ENCODE measurements at regions not wholly inside any gene's neighbourhood (a gene's known extent, or its start where the extent isn't known, plus 50 kb on each side); places are given as distances from the start of the nearest gene placed in this dataset.

DNA sequence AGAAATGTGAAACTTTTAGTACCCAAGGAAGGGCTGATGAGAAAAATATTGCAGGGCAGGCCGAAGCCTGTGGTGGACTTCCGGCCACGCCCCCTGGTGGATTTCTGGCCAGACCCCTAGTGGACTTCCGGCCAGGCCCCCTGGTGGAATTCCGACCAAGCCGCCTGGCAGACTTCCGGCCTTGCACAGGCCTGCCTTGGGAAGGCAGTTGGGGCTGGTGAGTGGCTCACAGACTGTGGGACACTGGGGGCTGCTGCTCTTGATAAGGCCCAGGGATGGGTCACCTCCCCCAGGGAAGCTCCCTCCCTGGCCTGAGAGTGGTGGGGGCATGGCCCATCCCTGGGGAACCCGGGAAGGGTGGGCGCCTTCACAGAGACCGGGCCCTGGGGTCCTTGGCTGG lies 116.4 kb upstream of the MKI67 start:
- intact Hi-C loops (cut with DNase I), result no loop called here
- H3K4me1 ChIP-seq, result no peaks in the 10 kb centered on the region
- WGBS, 3 donors, result 68 to 78% (median 73%) methylated on average over 9 to 10 of the region's 10 CpGs

DNA sequence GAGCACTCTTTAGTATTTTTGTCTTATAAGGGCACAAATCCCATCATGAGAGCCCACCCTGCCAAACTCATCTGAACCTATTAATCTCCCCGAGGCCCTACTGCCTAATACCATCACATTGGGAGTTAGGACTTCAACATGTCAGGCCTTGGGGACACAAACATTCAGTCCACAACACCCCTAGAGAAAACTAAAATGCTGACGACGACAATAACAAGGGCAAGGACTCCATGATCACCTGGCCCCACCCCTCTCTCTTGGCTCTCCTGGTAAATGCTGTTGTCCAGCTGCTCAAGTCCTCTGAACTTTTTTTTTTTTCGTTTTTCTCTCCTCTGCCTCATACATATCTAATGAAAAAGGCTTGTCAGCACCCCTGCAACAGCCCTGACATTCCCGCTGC lies 118.8 kb upstream of the MKI67 start:
- Histone ChIP-seq H3K9me3 (no peaks in the 10 kb centered on the region), H3K36me3 (ENCODE audit: insufficient read depth in 1 of 2, low read depth in 1 of 2) (no peaks in the 10 kb centered on the region), H3K4me3 (no peak overlapping the region), H3K4me1 (no peaks in the 10 kb centered on the region), H3K27me3 (ENCODE audit: insufficient read depth in 3 of 3, low read length in 2 of 3) (no peaks in the 10 kb centered on the region), H3K27ac (no peak overlapping the region)
- TF ChIP-seq, protein P1, sequence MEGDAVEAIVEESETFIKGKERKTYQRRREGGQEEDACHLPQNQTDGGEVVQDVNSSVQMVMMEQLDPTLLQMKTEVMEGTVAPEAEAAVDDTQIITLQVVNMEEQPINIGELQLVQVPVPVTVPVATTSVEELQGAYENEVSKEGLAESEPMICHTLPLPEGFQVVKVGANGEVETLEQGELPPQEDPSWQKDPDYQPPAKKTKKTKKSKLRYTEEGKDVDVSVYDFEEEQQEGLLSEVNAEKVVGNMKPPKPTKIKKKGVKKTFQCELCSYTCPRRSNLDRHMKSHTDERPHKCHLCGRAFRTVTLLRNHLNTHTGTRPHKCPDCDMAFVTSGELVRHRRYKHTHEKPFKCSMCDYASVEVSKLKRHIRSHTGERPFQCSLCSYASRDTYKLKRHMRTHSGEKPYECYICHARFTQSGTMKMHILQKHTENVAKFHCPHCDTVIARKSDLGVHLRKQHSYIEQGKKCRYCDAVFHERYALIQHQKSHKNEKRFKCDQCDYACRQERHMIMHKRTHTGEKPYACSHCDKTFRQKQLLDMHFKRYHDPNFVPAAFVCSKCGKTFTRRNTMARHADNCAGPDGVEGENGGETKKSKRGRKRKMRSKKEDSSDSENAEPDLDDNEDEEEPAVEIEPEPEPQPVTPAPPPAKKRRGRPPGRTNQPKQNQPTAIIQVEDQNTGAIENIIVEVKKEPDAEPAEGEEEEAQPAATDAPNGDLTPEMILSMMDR (IDR thresholded peaks at IDR 0.05), result no peak
- intact Hi-C loops (cut with DNase I), result no loop called here
- 83 to 92% (median 84%) methylated on average over 5 of the region's 5 CpGs for WGBS, 3 donors
- ATAC-seq (no peak), DNase-seq (no peak)

More for the DNA sequence above, 116.4 kb upstream of the MKI67 start:
- Histone ChIP-seq H3K9me3 (no peaks in the 10 kb centered on the region), H3K4me3 (no peak overlapping the region), H3K36me3 (ENCODE audit: insufficient read depth in 1 of 2, low read depth in 1 of 2) (no peaks in the 10 kb centered on the region), H3K27ac (no peak overlapping the region), H3K27me3 (ENCODE audit: insufficient read depth in 3 of 3, low read length in 2 of 3) (no peaks in the 10 kb centered on the region)
- DNase-seq (no peak), ATAC-seq (no peak)
- TF ChIP-seq, protein P1 (IDR thresholded peaks at IDR 0.05), result no peak

DNA sequence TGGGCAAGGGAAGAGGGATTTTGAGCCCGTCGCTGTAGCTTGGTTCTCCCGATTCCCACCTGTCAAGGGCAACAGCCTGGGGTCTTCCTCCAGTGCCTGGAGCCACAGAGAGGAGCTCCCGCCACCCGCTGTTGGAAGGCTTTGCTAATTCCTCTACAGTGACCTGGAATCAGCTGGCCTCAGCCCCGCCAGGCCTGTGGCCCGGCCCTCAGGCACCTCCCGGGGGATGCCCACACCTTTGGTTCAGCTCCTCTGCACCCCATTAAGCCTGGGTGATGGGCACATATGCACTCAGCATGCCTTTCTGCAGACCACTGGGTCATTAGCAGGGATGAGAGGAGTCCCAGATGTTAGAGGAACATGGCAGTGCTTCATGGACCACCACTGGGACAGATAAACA lies 121.4 kb upstream of the MKI67 start:
- no peaks in the 10 kb centered on the region for H3K4me1 ChIP-seq
- intact Hi-C loops (cut with DNase I), result no loop called here
- ATAC-seq, result no peak
- no peaks in the 10 kb centered on the region for H3K36me3 ChIP-seq (ENCODE audit: insufficient read depth in 1 of 2, low read depth in 1 of 2)
- H3K9me3 ChIP-seq, result no peaks in the 10 kb centered on the region
- H3K4me3 ChIP-seq, result no peak overlapping the region
- WGBS, 3 donors, result 94 to 97% (median 96%) methylated on average over 8 of the region's 8 CpGs
- H3K27ac ChIP-seq, result no peak overlapping the region
- TF ChIP-seq, protein P1 (IDR thresholded peaks at IDR 0.05), result no peak
- no peaks in the 10 kb centered on the region for H3K27me3 ChIP-seq (ENCODE audit: insufficient read depth in 3 of 3, low read length in 2 of 3)
- DNase-seq, result no peak

DNA sequence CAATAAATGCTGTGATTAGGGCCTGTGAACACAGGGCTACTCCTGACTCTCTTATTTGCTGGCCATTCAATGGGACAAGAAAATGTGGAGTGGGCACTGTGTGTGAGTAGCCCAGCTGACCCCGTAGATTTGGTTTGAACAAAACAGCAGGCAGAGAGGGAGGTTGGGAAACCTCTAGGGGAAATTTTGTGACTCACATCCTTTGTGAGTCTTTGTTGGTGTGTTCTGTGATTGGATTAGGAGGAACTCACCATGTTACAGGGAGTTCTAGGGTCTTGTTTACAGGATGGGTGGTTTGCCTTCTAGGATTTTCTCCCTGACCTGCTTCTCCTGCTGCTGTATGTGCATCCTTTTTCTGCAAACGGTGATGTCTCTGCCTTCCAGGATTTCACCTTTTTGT lies 128.3 kb upstream of the MKI67 start:
- no peaks in the 10 kb centered on the region for H3K9me3 ChIP-seq
- 52 to 65% (median 55%) methylated on average over 2 of the region's 2 CpGs for WGBS, 3 donors
- no peak for DNase-seq
- no peak overlapping the region for H3K4me3 ChIP-seq
- no peaks in the 10 kb centered on the region for H3K4me1 ChIP-seq
- H3K27me3 ChIP-seq (ENCODE audit: insufficient read depth in 3 of 3, low read length in 2 of 3), result peaks cover 4 to 6% (median 6%) of the 10 kb centered on the region in 3 donors
- intact Hi-C loops (cut with DNase I), result no loop called here
- TF ChIP-seq, protein P1 (IDR thresholded peaks at IDR 0.05), result no peak
- H3K36me3 ChIP-seq (ENCODE audit: insufficient read depth in 1 of 2, low read depth in 1 of 2), result no peaks in the 10 kb centered on the region
- ATAC-seq, result no peak
- no peak overlapping the region for H3K27ac ChIP-seq

DNA sequence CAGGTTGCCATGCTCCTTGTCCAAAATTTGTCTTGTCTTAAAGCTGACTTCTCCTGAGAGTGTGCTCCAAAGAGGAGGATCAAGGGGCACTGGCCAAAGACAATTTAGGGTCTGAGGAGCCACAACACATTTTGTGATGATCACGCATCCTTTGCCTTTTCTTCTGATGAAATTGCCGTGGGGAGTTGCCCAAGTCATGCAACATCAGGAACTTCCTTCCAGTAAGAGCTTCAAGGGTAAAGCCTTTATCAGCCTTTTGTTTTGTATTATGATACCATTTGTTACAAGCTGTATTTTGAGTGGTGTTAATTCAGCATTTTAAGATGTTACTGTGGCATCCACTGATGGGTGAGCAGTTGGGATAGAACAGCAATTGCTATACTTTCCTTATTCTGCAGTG lies 131.2 kb upstream of the MKI67 start:
- ATAC-seq (no peak), DNase-seq (no peak)
- no peaks in the 10 kb centered on the region for H3K4me1 ChIP-seq
- no peak overlapping the region for H3K27ac ChIP-seq
- peaks cover 4 to 6% (median 6%) of the 10 kb centered on the region in 3 donors for H3K27me3 ChIP-seq (ENCODE audit: insufficient read depth in 3 of 3, low read length in 2 of 3)
- no peaks in the 10 kb centered on the region for H3K36me3 ChIP-seq (ENCODE audit: insufficient read depth in 1 of 2, low read depth in 1 of 2)
- H3K4me3 ChIP-seq, result no peak overlapping the region
- intact Hi-C loops (cut with DNase I), result no loop called here
- TF ChIP-seq, protein P1 (IDR thresholded peaks at IDR 0.05), result no peak
- no peaks in the 10 kb centered on the region for H3K9me3 ChIP-seq
- WGBS, 3 donors, result 91 to 96% (median 96%) methylated on average over 2 of the region's 2 CpGs
